GM12891 (cell line): ENCODE measurements at regions not wholly inside any gene's neighbourhood (a gene's known extent, or its start where the extent isn't known, plus 50 kb on each side); places are given as distances from the start of the nearest gene placed in this dataset.

Experiments used
- POLR2AphosphoS5 ChIP-seq: IDR thresholded peaks from 2 replicates; pipeline ENCODE4 v1.6.1; 2011; ENCODE audit warnings: low read depth, low read length, control low read depth
- POU2F2 ChIP-seq: IDR thresholded peaks from 2 replicates; pipeline ENCODE4 v1.6.1; 2011; ENCODE audit warnings: low read depth, mild to moderate bottlenecking, control low read depth, low read length, moderate library complexity
- SPI1 ChIP-seq: IDR thresholded peaks from 2 replicates; pipeline ENCODE4 v1.6.1; 2011; ENCODE audit warnings: low read depth, low read length, control low read depth

- TF ChIP-seq SPI1 (no peak), POU2F2 (no peak), POLR2AphosphoS5 (no peak)
Observed at GRCh38 chr6:14789996-14790395, 455.9 kb upstream of the JARID2 start.
